SK-N-SH (cell line): ENCODE measurements at regions not wholly inside any gene's neighbourhood (a gene's known extent, or its start where the extent isn't known, plus 50 kb on each side); places are given as distances from the start of the nearest gene placed in this dataset.

ENCODE experiments used
- CTCF ChIA-PET: fragments of 300-600, 350-600 bp; formaldehyde crosslinking; extraction: SDS; loops from one replicate; lab custom pipeline; 2021; lab: Yijun Ruan, JAX
- POLR2A ChIA-PET: fragments of 350-600 bp; sonication (Branson Sonifier 250); formaldehyde crosslinking; extraction: SDS; loops from one replicate; lab custom pipeline; 2020; ENCODE audit warnings: antibody characterized with exemption, inconsistent platforms; lab: Yijun Ruan, JAX
- DNase-seq: peaks from one replicate; pipeline ENCODE4 v3.0.0; 2012
- H2AFZ ChIP-seq: fragments of 200-600 bp; sonication (generic); 2 replicates; pipeline ENCODE4 v1.8.1; 2016; ENCODE audit warnings: antibody characterized with exemption, mild to moderate bottlenecking, low read depth
- H3F3A ChIP-seq: fragments of 200-600 bp; sonication (generic); replicated peaks from 2 replicates; pipeline ENCODE3; 2016; ENCODE audit warnings: antibody characterized with exemption, mild to moderate bottlenecking; ENCODE audit not compliant: insufficient read depth
- H3K27ac ChIP-seq, 2 experiments: fragments of 200-500 bp in 1 of 2; fragments of 200-600 bp in 1 of 2; sonication (Bioruptor generic) in 1 of 2; sonication (generic), shearing (Covaris generic) in 1 of 2; 2 replicates each; pipeline versions ENCODE4 v1.5.1 to v1.6.1; 2014 to 2016; ENCODE audit warnings: low read depth in 2 of 2, inconsistent platforms in 1 of 2, low read length in 1 of 2, mild to moderate bottlenecking in 1 of 2, mixed read lengths in 1 of 2
- H3K27me3 ChIP-seq: fragments of 200-600 bp; sonication (generic), shearing (Covaris generic); 2 replicates; pipeline ENCODE4 v1.6.1; 2016; ENCODE audit warnings: mixed run types; ENCODE audit not compliant: insufficient read depth
- H3K36me3 ChIP-seq, 2 experiments: fragments of 200-500 bp in 1 of 2; fragments of 200-600 bp in 1 of 2; sonication (Bioruptor generic) in 1 of 2; sonication (generic) in 1 of 2; replicated peaks in 1 of 2; 2 replicates each; pipeline versions ENCODE3 to v1.5.1; 2014 to 2016; ENCODE audit warnings: low read length in 1 of 2, mild to moderate bottlenecking in 1 of 2; ENCODE audit not compliant: insufficient read depth in 2 of 2, control insufficient read depth in 1 of 2
- H3K4me1 ChIP-seq, 2 experiments: fragments of 200-500 bp in 1 of 2; fragments of 200-600 bp in 1 of 2; sonication (Bioruptor generic) in 1 of 2; sonication (generic), shearing (Covaris generic) in 1 of 2; 2 replicates each; pipeline versions ENCODE4 v1.5.1 to v1.6.1; 2014 to 2016; ENCODE audit warnings: low read depth in 1 of 2, low read length in 1 of 2, mixed run types in 1 of 2; ENCODE audit not compliant: insufficient read depth in 2 of 2, control insufficient read depth in 1 of 2
- H3K4me2 ChIP-seq: fragments of 200-600 bp; sonication (generic), shearing (Covaris generic); 2 replicates; pipeline ENCODE4 v1.6.1; 2017; ENCODE audit warnings: mixed run types
- H3K4me3 ChIP-seq, 2 experiments: fragments of 200-500 bp in 1 of 2; fragments of 200-600 bp in 1 of 2; sonication (Bioruptor generic) in 1 of 2; sonication (generic), shearing (Covaris generic) in 1 of 2; 2 replicates each; pipeline versions ENCODE4 v1.5.1 to v1.8.1; 2014 to 2016; ENCODE audit warnings: low read depth in 2 of 2, inconsistent platforms in 1 of 2, low read length in 1 of 2, mild to moderate bottlenecking in 1 of 2, mixed read lengths in 1 of 2, moderate library complexity in 1 of 2
- H3K79me2 ChIP-seq: fragments of 200-600 bp; sonication (generic); 2 replicates; pipeline ENCODE4 v1.8.1; 2017; ENCODE audit warnings: mild to moderate bottlenecking; ENCODE audit not compliant: insufficient read depth
- H3K9ac ChIP-seq: fragments of 200-600 bp; sonication (generic); 2 replicates; pipeline ENCODE4 v1.6.1; 2017; ENCODE audit warnings: mixed run types
- H3K9me2 ChIP-seq: fragments of 200-600 bp; sonication (generic); 2 replicates; pipeline ENCODE4 v1.6.1; 2017; ENCODE audit warnings: mixed run types
- H3K9me3 ChIP-seq: fragments of 200-600 bp; sonication (generic); 2 replicates; pipeline ENCODE4 v1.6.1; 2017; ENCODE audit warnings: mixed run types, mild to moderate bottlenecking, moderate library complexity
- H4K20me1 ChIP-seq: fragments of 200-600 bp; sonication (generic); 2 replicates; pipeline ENCODE4 v1.6.1; 2017; ENCODE audit warnings: mild to moderate bottlenecking, mixed run types; ENCODE audit not compliant: insufficient read depth
- CHD2 ChIP-seq: fragments of 150-350 bp; IDR thresholded peaks from 2 replicates; pipeline ENCODE4 v1.6.1; 2018; ENCODE audit warnings: low read length; ENCODE audit not compliant: partially characterized antibody
- EP300 ChIP-seq, 2 experiments: IDR thresholded peaks; 2 replicates each; pipeline versions ENCODE4 v1.4.0 to v1.6.1; 2012; ENCODE audit warnings: borderline replicate concordance in 1 of 2, low read depth in 1 of 2, low read length in 1 of 2
- FOSL2 ChIP-seq: IDR thresholded peaks from 2 replicates; pipeline ENCODE4 v1.4.0; 2012; ENCODE audit warnings: low read depth, mild to moderate bottlenecking, moderate library complexity, borderline replicate concordance
- FOXJ3 ChIP-seq: sonication (generic); formaldehyde crosslinking; IDR thresholded peaks from 2 replicates; pipeline ENCODE4 v1.5.1; 2020; ENCODE audit warnings: mild to moderate bottlenecking, missing genetic modification reagents
- FOXM1 ChIP-seq: IDR thresholded peaks from 2 replicates; pipeline ENCODE4 v1.4.0; 2012; ENCODE audit warnings: low read depth, mild to moderate bottlenecking
- GABPA ChIP-seq: IDR thresholded peaks from 2 replicates; pipeline ENCODE4 v1.4.0; 2012; ENCODE audit warnings: low read depth, mild to moderate bottlenecking
- GATA2 ChIP-seq: sonication (generic); formaldehyde crosslinking; IDR thresholded peaks from 2 replicates; pipeline ENCODE4 v1.5.0; 2020; ENCODE audit warnings: mild to moderate bottlenecking, missing genetic modification reagents
- IRF3 ChIP-seq: fragments of 150-350 bp; IDR thresholded peaks from 2 replicates; pipeline ENCODE4 v1.6.1; 2016; ENCODE audit warnings: mild to moderate bottlenecking, low read depth, low read length
- JUND ChIP-seq: IDR thresholded peaks from 2 replicates; pipeline ENCODE4 v1.4.0; 2012
- MEF2A ChIP-seq: IDR thresholded peaks from 2 replicates; pipeline ENCODE4 v1.4.0; 2012; ENCODE audit warnings: low read depth, borderline replicate concordance
- MXI1 ChIP-seq: IDR thresholded peaks from 2 replicates; pipeline ENCODE4 v1.6.1; 2012; ENCODE audit warnings: mild to moderate bottlenecking, low read depth, low read length, improper control_type of control experiment
- NFIC ChIP-seq: IDR thresholded peaks from 2 replicates; pipeline ENCODE4 v1.4.0; 2012; ENCODE audit warnings: borderline replicate concordance
- NRF1 ChIP-seq: IDR thresholded peaks from 2 replicates; pipeline ENCODE4 v1.6.1; 2012; ENCODE audit warnings: low read depth, mild to moderate bottlenecking, low read length
- POLR2AphosphoS5 ChIP-seq: IDR thresholded peaks from 2 replicates; pipeline ENCODE4 v1.6.1; 2012; ENCODE audit warnings: low read depth, low read length
- RAD21 ChIP-seq: IDR thresholded peaks from 2 replicates; pipeline ENCODE4 v1.6.1; 2012; ENCODE audit warnings: mild to moderate bottlenecking, low read length
- RFX5 ChIP-seq: IDR thresholded peaks from 2 replicates; pipeline ENCODE4 v1.6.1; 2012; ENCODE audit warnings: mild to moderate bottlenecking, improper control_type of control experiment, low read length
- RXRA ChIP-seq: IDR thresholded peaks from 2 replicates; pipeline ENCODE4 v1.4.0; 2012; ENCODE audit warnings: low read depth, mild to moderate bottlenecking, borderline replicate concordance
- SMC3 ChIP-seq: IDR thresholded peaks from 2 replicates; pipeline ENCODE4 v1.6.1; 2012; ENCODE audit warnings: low read depth, low read length, improper control_type of control experiment
- TAF1 ChIP-seq: IDR thresholded peaks from 2 replicates; pipeline ENCODE4 v1.6.1; 2012; ENCODE audit warnings: low read depth, mild to moderate bottlenecking, low read length, moderate library complexity, borderline replicate concordance
- TCF12 ChIP-seq: IDR thresholded peaks from 2 replicates; pipeline ENCODE4 v1.4.0; 2012
- TEAD4 ChIP-seq: IDR thresholded peaks from 2 replicates; pipeline ENCODE4 v1.4.0; 2012; ENCODE audit warnings: mild to moderate bottlenecking, borderline replicate concordance; ENCODE audit not compliant: insufficient read depth
- WGBS: methylation state at CpG from one replicate; pipeline ENCODE4 v1.1.6; 2017; ENCODE audit warnings: low lambda C conversion rate; 5-methylcytosine and 5-hydroxymethylcytosine counted together
- TF ChIP-seq, protein P1 (sequence below): IDR thresholded peaks from 2 replicates; pipeline ENCODE4; 2012
- TF ChIP-seq, protein P2 (sequence below): fragments of 200-600 bp; sonication (generic); IDR thresholded peaks from 2 replicates; pipeline ENCODE4 v1.6.1; 2017; ENCODE audit warnings: antibody characterized with exemption, mild to moderate bottlenecking, moderate library complexity
- TF ChIP-seq, protein P3 (sequence below): IDR thresholded peaks from 2 replicates; pipeline ENCODE4 v1.4.0; 2012; ENCODE audit warnings: low read depth

GRCh38 chr1:113223546-113223945 lies 150.5 kb downstream of the LRIG2 start (continued):
- TF ChIP-seq TAF1 (no peak), EP300 (IDR thresholded peaks at IDR 0.05; ENCODE audit: borderline replicate concordance in 1 of 2, low read depth in 1 of 2, low read length in 1 of 2) (no peak), MEF2A (no peak)

- CTCF ChIA-PET = no interaction called here
- POLR2A ChIA-PET = no interaction called here
- H3F3A ChIP-seq = no peaks in the 10 kb centered on the region
- no peaks in the 10 kb centered on the region for H4K20me1 ChIP-seq
- no peaks in the 10 kb centered on the region for H3K36me3 ChIP-seq
- peaks cover 0 to 3% of the 10 kb centered on the region in 2 experiments; a peak in 2 of 4 replicates for H3K4me1 ChIP-seq
- DNase-seq = no peak
- no peaks in the 10 kb centered on the region for H3K9me3 ChIP-seq
- WGBS = 79% methylated on average over 10 of the region's 10 CpGs
- no peaks in the 10 kb centered on the region for H3K9me2 ChIP-seq
- H3K27me3 ChIP-seq = no peaks in the 10 kb centered on the region
- no peaks in the 10 kb centered on the region for H3K79me2 ChIP-seq
- TF ChIP-seq JUND (no peak), NFIC (no peak), MXI1 (no peak), SMC3 (no peak)
- TF ChIP-seq, protein P1, sequence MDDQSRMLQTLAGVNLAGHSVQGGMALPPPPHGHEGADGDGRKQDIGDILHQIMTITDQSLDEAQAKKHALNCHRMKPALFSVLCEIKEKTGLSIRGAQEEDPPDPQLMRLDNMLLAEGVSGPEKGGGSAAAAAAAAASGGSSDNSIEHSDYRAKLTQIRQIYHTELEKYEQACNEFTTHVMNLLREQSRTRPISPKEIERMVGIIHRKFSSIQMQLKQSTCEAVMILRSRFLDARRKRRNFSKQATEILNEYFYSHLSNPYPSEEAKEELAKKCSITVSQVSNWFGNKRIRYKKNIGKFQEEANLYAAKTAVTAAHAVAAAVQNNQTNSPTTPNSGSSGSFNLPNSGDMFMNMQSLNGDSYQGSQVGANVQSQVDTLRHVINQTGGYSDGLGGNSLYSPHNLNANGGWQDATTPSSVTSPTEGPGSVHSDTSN = no peak
- no peak overlapping the region for H3K27ac ChIP-seq
- H3K4me3 ChIP-seq = no peak overlapping the region
- H3K4me2 ChIP-seq = no peak overlapping the region
- H3K9ac ChIP-seq = no peak overlapping the region
- H2AFZ ChIP-seq = no peak overlapping the region
These were observed 153.2 kb downstream of the LRIG2 start for GRCh38 chr1:113226148-113226547.

GRCh38 chr1:113231866-113232265 lies 158.4 kb upstream of the MAGI3 start:
- Histone ChIP-seq H3K9me2 (no peaks in the 10 kb centered on the region), H3F3A (no peaks in the 10 kb centered on the region), H3K27ac (no peak overlapping the region; a peak in 1 of 4 replicates), H3K36me3 (no peaks in the 10 kb centered on the region), H3K9ac (no peak overlapping the region), H3K27me3 (no peaks in the 10 kb centered on the region), H3K4me2 (no peak overlapping the region), H3K9me3 (no peaks in the 10 kb centered on the region), H2AFZ (no peak overlapping the region), H4K20me1 (no peaks in the 10 kb centered on the region), H3K4me3 (no peak overlapping the region), H3K79me2 (no peaks in the 10 kb centered on the region), H3K4me1 (peaks cover 0 to 10% of the 10 kb centered on the region in 2 experiments; a peak in 2 of 4 replicates)
- DNase-seq = no peak
- 93% methylated on average over 12 of the region's 13 CpGs for WGBS
- CTCF ChIA-PET = no interaction called here
- POLR2A ChIA-PET = no interaction called here
- TF ChIP-seq FOXM1 (no peak), MEF2A (no peak), RXRA (no peak), POLR2AphosphoS5 (no peak), RFX5 (no peak), GATA2 (CRISPR knock-in tag) (no peak), TEAD4 (no peak), CHD2 (no peak), IRF3 (no peak), SMC3 (no peak), NFIC (no peak), TCF12 (no peak), FOXJ3 (CRISPR knock-in tag) (no peak), NRF1 (no peak), RAD21 (no peak), GABPA (no peak), FOSL2 (no peak)
- TF ChIP-seq, protein P2, sequence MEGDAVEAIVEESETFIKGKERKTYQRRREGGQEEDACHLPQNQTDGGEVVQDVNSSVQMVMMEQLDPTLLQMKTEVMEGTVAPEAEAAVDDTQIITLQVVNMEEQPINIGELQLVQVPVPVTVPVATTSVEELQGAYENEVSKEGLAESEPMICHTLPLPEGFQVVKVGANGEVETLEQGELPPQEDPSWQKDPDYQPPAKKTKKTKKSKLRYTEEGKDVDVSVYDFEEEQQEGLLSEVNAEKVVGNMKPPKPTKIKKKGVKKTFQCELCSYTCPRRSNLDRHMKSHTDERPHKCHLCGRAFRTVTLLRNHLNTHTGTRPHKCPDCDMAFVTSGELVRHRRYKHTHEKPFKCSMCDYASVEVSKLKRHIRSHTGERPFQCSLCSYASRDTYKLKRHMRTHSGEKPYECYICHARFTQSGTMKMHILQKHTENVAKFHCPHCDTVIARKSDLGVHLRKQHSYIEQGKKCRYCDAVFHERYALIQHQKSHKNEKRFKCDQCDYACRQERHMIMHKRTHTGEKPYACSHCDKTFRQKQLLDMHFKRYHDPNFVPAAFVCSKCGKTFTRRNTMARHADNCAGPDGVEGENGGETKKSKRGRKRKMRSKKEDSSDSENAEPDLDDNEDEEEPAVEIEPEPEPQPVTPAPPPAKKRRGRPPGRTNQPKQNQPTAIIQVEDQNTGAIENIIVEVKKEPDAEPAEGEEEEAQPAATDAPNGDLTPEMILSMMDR = no peak
- TF ChIP-seq, protein P3, sequence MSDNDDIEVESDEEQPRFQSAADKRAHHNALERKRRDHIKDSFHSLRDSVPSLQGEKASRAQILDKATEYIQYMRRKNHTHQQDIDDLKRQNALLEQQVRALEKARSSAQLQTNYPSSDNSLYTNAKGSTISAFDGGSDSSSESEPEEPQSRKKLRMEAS = no peak
- TF ChIP-seq, protein P1 = no peak
